Mucosa of gallbladder (tissue), 1 donor: ENCODE measurements at regions not wholly inside any gene's neighbourhood (a gene's known extent, or its start where the extent isn't known, plus 50 kb on each side); places are given as distances from the start of the nearest gene placed in this dataset.
"Not testable (repeated sequence)": the region's sequence is repeated elsewhere in the genome, so short reads cannot be mapped to it uniquely, and the experiment has no call there.

Experiments
- DNase-seq: peaks from one replicate; pipeline ENCODE4 v3.0.0-alpha.2; 2020; ENCODE audit warnings: low spot score
- donor health status: DM: no; HTN: no; CAD: no.

DNA sequence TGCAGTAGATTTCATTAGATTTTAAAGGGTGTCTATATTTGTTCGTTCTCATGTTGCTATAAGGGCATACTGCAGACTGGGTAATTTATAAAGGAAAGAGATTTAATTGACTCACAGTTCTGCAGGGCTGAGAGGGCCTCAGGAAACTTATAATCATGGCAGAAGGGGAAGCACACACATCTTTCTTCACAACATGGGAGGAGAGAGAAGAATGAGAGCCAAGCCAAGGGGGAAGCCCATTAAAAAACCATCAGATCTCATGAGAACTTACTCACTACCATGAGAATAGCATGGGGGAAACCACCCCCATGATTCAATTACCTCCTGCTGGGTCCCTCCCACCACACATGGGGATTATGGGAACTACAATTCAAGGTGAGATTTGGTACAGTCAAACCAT, 99.5 kb upstream of the TCF21 start:
- not testable (repeated sequence) for DNase-seq

DNA sequence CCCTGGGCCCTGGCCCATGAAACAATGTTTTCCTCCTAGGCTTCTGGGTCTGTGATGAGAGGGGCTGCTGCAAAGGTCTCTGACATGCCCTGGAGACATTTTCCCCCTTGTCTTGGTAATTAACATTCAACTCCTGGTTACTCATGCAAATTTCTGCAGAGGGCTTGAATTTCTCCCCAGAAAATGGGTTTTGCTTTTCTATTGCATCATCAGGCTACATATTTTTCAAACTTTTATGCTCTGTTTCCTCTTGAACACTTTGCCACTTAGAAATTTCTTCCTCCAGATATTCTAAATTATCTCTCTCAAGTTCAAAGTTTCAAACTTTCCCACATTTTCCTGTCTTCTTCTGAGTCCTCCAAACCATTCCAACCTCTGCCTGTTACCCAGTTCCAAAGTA, 98.2 kb upstream of the TCF21 start:
- not testable (repeated sequence) for DNase-seq

DNA sequence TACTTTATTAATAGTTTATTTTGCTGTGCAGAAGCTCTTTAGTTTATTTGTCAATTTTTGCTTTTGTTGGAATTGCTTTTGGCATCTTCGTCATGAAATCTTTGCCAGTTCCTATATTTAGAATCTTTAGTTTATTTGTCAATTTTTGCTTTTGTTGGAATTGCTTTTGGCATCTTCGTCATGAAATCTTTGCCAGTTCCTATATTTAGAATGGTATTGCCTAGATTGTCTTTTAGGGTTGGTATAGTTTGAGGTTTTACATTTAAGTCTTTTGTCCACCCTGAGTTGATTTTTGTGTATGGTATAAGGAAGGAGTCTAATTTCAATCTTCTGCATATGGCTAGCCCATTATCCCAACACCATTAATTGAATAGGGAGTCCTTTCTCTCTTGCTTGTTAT, 93.9 kb upstream of the TCF21 start:
- DNase-seq = not testable (repeated sequence)

DNA sequence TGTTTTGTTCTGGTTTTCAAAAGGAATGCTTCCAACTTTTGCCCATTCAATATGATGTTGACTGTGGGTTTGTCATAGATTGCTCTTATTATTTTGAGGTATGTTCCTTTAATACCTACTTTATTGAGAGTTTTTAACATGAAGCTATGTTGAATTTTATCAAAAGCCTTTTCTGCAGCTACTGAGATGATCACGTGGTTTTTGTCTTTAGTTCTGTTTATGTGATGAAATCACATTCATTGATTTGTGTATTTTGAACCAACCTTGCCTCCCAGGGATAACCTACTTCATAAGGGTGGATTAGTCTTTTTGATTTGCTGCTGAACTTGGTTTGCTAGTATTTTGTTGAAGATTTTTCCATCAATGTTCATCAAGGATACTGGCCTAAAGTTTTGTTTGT, 92.7 kb upstream of the TCF21 start:
- no peak for DNase-seq

DNA sequence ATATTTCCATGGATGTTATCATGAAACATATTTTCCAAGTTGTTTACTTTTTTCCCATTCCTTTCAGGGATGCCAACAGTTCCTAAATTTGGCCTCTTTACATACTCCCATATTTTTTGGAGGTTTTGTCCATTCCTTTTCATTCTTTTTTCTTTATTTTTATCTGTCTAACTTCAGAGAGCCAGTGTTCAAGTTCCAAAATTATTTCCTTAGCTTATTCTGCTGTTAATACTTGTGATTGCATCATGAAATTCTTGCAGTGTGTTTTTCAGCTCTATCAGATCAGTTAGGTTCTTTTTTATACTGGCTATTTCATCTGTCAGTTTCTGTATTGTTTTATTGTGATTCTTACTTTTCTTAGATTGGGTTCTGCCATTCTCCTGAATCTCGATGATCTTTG, 89.9 kb upstream of the TCF21 start:
- DNase-seq = no peak

DNA sequence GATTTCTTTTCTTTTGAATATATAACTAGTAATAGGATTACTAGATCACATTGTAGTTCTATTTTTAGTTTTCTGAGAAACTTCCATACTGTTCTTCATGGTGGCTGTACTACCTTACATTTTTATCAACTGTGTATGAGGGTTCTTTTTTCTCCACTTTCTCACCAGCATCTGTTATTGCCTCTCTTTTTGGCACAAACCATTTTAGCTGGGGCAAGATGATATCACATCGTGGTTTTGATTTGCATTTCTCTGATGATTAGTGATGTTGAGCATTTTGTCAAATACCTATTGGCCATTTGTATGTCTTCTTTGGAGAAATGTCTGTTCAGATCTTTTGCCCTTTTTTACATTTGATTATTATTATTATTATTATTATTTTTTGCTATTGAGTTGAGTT, 86.1 kb upstream of the TCF21 start:
- no peak for DNase-seq

DNA sequence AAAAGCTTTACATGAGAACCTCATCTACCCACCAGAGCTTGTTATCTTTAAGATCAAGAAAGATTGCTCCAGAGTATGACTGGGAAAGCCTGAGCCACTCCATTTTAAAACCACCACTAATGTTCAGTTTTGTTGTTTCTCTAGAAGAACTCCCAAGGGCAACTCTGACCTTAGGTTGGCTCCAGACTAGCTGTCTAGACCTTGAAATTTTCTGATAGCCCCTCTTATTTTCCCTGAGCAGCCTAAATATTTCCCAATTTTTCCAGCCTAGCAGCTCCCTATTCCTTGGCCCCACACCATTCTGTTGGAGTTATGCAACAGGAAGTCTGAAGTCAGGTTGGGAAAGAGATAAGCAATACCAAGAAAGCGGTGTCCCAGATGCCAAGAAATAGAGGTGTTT, 84.6 kb upstream of the TCF21 start:
- no peak for DNase-seq

DNA sequence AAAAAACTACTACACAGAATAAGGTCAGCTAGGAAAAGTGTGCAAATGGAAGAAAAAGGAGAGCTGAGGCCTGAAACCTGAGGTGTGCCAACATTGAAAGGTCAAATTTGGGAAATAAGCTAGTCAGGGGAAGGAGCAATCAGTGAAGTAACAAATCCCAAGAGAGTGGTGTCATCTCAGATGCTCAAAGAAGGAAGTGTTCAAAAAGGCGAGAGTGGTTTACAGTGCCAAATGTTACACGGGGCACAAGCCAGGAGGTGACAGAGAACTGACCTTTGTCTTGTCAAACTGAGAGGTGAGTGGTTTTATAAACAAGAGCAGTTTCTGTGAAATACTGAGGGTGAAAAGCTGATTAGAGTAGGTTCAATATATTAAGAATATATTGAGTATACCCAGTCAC, 83.0 kb upstream of the TCF21 start:
- no peak for DNase-seq

DNA sequence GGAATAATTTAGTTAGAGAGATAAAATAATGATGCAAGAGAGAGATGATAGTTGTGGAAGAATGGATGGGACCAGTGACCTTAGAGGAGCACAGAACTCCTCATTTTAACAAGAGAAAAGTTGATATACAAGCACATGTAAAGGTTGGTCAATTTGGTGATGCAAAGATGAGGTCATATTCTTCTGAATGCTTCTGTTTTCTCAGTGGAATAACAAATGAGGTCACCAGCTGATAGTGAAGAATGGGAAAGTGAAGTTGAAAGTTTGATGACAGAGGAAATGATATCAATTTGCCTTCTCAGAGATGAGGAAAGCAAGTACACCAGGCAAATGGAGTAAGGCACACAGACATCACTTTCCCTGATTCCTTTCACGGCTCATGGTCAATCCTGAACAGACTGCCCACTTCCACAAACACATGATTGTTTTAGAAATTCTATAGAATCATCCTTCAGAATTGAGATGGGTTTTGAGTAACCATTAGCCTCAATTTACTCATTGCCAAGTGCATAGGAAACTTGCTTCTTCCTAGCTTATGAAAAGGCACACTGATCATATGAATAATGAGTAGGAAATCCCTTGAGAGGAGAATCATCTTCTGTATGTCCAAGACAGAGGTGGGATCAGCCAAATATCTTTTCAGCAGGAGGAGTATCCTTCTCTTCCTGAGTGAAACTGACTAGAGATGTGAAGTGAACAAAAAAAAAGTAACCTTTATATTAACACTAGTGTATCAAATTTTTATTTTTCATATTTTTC, 82.4 kb upstream of the TCF21 start:
- no peak for DNase-seq

DNA sequence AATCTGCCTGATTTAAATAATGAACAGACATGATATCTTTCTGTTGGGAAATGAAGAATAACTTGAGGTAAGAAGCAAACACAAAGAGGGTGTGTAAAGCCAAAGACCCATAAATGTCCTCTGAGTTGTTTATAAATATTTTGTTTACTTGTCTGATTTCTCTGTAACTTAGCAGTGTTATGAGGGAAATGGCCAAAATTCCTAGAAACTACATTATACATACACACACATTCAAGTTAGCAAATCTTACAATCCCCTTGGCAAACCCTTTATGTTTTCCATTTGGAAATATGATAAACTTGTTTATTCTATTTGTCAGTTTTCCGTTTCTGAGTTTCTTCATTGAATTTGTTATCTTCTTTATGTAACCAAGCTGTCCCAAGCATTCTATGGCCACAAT, 81.4 kb upstream of the TCF21 start:
- DNase-seq = no peak

DNA sequence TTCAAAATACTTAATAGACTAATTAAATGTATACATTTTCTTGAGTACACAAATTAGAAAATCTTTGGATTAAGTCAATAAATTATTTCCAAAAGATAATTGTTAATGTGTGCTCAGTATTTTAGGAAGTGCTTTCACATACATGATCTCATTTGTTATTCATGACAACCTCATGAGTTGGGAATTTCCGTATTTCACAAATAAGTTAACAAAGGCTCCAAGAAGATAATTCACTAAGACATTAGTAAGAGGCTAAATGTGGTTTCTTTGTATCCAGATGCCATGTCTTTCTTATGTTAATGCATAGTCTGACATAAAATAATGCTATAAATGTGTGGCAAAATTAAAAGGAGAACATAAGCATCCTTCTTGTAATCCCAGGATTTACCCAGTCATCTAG, 79.5 kb upstream of the TCF21 start:
- no peak for DNase-seq

DNA sequence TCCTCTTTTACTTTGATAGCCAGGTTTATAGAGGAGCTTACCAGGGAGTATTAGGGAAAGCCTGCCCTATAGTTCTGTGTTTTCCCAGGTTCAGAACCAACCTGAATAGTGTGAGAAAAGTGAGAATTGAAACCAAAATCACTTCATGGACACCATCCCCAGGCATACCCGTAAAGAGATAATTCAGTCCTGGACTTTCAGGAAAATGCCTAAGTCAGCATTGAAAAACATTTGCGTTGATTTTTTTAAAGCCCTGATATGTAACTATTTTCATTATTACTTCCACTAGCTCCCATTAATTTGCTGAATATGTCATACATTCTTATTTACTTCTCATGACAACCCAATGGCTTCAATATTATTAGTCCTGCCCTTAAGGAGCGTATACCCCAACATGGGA, 77.4 kb upstream of the TCF21 start:
- no peak for DNase-seq

DNA sequence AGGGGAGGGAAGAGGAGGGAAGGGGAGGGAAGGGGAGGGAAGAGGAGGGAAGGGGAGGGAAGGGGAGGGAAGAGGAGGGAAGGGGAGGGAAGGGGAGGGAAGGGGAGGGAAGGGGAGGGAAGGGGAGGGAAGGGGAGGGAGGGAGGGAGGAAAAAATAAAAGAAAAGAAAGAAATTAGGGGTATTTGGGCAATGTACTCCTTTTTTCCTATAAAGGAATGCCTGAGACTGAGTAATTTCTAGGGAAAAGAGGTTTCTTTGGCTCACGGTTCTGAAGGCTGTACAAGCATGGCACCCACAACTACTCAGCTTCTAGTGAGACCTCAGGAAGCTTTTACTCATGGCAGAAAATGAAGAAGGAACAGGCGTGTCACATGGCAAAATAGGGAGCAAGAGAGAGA, 76.5 kb upstream of the TCF21 start:
- DNase-seq = not testable (repeated sequence)

DNA sequence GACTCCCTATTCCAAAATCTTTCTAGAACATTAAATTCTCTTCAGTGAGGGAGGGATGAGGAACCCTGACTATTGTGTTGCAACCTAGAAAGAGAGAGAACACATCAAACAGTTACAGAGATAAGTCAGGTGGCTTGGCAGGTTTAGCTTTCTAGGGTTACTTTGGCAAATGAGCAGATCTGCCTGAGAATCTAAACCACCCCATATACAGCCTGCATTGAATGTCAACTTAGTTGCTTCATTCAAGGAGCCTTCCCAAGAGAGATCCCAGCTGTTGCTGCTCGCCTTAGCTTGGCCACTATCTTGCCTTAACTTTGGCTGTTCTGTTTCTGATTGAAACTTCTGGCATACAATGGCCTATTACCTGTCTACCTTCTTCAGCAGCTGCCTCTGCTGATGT, 74.7 kb upstream of the TCF21 start:
- DNase-seq = no peak

DNA sequence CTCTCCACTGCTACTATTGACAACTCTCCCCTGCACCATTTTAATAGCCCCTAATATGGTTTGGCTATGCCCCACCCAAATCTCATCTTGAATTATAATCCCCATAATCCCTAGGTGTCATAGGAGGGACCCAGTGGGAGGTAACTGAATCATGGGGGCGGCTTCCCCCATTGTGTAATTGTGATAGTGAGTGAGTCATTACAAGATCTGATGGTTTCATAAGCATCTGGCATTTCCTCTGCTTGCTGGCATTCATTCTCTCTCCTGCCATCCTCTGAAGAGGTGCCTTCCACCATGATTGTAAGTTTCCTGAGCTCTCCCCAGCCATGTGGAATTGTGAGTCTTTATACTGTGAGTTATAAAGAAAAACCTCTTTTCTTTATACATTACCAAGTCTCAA, 74.1 kb upstream of the TCF21 start:
- no peak for DNase-seq

DNA sequence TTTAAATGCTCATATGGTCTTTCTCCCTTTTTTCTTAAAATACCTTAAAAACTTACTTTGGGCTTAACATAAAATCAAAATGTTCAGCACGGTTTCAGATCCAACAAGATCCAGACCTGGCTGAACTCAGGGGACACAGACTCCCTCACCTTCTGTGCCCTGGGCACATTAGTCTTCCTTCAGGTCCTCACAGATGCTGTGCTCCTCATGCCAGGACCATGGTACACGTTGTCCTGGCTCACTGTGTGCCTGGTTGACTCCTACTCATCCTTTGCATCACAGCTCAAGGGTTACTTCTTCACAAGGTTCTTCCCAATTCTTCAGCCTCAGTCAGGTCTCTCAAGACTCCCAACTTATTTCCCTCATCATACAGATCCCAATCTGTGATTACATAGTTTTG, 73.6 kb upstream of the TCF21 start:
- no peak for DNase-seq

DNA sequence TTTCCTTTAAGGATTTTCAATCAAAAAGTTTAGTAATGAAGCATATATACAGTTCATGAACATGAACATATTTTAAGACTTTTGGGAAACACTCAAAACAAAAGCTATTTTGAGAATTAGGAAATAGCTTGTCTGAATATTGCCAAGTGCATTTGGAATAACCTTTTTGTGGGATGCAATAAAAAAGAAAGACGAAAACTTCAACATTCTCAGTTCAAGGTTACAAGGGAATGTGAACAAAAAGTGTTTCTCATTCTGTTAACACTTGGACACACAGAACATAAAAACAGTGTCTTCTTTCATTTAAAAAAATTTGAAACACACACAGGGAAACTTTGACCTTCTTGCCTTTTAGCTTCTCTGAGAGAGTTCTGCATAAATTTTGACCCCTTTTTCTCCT, 72.7 kb upstream of the TCF21 start:
- no peak for DNase-seq

DNA sequence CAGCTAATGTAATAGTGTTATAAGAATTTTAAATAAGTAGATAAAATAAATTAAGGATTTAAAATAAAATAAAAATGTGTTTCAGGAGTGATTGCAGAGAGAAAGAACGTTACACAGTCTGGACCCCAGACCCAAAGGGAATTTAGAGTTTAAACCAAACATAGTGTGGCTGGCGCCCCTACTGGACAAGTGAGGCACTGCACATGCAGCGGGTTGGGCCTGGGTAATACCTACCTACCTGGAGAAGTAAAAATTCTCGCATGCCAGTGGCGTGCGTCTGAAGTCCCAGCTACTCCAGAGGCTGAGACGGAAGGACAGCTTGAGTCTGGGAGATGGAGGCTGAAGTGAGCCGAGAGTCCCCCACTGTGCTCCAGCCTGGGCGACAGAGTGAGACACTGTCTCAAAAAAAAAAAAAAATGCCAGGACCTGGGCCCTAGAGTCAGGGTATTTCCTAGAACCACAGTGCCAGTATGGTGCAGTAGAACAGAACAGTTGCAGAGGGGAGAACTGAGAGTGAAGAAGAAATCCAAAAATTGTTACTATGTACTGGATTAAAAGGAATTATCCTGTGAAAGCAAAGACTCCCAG, 71.4 kb upstream of the TCF21 start:
- no peak for DNase-seq

DNA sequence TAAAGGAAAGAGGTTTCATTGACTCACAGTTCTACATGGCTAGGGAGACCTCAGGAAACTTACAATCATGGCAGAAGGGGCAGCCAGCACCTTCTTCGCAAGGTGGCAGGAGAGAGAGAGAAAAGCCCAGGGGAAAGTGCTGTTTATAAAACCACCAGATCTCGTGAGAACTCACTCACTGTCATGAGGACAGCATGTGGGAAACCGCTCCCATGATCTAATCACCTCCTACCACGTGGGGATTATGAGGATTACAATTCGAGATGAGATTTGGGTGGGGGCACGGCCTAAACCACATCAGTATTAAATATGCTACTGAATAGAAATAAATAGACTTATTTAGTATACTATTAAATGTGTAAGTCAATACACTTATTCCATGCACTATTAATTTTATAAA, 70.6 kb upstream of the TCF21 start:
- DNase-seq = no peak

DNA sequence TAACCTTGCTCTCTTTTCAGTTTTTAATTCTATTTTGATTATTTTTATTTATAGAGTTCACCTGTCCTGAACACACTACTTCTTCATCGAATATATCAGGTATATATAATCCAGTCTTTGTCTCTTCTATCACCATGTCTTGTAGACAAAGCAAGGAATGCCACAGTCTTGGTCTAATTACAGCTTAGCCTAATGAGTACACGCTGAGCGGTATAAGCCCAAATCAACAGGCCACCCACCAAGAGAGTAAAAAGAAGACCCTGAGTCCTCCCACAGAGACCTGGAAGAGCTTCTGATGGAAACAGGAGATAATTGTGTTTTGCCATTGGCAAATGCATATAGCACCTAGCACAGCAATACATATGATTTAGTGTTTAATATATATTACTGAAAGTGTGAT, 68.7 kb upstream of the TCF21 start:
- DNase-seq = no peak

DNA sequence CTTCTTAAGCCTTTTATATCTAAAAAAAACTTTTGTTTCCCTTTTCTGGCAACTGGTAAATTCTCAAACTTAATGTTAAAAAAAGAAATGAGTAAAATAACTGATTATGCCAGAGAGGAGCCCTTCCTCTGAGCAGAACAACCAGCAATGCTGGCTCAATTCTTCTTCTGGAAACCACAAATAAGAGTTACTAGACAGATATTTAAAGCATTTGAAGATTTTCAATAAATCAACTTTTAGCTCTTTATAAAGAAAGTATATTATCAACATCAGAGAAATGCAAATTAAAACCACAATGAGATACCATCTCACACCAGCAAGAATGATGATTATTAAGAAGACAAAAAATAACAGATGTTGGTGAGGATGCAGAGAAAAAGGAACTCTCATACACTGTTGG, 61.1 kb upstream of the TCF21 start:
- DNase-seq = no peak

DNA sequence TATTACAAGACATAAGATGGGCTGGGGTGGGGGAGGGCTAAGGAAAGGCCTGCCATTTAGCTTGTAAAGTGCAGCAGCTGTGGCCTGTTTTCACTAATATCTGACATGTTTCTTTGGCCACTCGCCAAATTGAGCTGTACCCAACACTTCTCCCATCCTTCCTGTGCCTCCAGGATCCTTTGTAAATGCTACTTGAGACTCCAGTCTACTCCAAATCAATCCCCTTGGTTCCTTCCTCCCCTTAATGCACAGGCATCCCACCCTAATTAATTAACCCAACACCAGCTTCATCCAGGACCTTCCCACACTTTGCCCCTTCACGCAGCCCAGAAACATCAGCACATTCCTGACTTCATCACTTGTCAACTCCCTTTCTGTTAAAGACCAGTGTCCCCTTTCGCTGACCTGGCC, 55.0 kb upstream of the TCF21 start:
- no peak for DNase-seq

DNA sequence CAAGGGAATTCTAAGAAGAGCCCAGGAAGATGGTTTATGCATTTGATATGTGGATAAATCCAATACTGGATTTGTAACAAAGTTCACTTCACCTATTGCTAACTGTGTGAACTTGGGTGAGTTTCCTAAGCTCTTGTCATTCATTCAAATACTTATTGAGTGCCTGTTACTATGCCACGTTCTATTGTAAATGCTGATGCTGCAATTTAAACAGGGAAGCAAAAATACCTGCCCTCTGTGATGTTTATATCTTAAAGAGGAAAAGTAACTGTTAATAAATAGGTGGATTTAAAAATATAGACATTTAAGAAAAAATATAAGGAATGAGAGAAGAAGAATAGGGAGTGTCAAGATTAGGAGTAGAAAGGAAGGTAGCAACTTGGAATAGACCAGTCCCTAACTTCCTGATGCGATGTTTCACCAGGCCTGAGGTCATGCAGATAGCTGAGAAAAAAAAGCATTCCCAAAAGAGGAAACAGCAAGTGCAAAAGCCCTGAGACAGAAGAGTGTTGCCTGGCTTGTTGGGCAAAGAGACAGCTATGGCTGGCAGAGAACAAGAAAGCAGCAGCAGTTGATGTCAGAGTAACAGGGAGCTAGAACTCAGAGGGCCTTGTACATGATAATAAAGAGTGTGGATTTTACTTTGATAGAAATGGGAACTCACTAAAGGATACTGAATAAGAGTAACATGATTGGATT, 54.3 kb upstream of the TCF21 start:
- DNase-seq = no peak
